Bone marrow (tissue), 2 donors: ENCODE measurements at regions not wholly inside any gene's neighbourhood (a gene's known extent, or its start where the extent isn't known, plus 50 kb on each side); places are given as distances from the start of the nearest gene placed in this dataset.
"Not testable (repeated sequence)": the region's sequence is repeated elsewhere in the genome, so short reads cannot be mapped to it uniquely, and the experiment has no call there.

Source experiments
- DNase-seq, 2 donors: peaks; one replicate each; lab custom pipeline; 2025; lab: John Stamatoyannopoulos, UW

DNA sequence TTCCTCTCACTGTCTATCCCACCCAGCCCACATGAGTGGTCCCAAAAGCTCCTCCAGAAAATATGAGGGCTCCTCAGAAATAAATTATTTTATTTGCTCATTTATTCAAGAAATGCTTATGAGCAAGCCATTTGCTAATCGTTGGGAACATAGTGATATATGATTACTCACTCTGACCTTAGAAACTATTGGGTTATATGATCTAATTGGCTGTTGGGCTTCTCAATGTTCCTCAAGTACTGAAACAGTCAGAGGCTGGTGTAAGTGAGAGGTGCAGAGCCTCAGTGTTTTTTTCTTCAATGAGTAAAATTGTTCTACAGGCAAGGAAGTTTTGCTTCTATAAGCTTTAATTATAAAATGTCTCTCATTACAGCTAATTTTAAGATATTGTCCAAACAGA is 893.8 kb upstream of the INTU start:
- DNase-seq, result no peak

DNA sequence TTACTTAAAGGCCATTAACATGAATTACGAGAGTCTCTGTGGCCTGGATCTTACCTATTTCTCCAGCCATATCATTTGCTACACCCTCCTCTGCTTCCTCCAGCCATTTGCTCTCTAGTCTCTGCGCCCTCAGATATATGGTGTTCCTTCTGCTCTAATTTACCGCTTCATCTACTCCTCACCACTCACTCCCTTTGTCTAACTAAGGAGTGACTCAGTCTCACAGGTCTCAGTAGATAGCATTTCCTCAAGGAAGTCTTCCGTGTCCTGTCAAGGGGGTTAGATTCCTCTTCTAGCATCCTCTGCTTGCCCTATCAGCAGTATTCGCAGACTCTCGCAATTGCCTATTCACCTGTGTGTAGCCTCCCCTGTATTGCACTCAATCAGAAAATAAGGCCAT is 892.1 kb upstream of the INTU start:
- DNase-seq, result no peak

DNA sequence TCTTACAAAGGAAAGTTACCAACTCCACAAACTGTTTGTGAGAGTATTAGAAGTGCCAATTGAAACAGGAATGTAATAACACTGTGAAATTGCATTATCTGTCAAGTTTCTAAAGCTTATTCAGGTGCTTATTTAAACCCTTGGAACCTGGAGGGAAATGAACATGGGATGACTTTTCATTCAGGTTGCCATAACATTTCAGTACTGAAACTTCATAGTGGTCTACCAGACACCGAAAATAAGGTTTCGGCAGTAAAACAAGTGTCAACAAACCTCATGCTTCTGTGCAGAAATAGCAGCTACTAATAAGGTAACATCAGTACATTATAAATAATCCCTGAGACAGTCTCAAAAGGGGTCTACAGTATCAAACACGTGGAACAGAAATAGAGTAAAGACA is 890.7 kb upstream of the INTU start:
- no peak for DNase-seq

DNA sequence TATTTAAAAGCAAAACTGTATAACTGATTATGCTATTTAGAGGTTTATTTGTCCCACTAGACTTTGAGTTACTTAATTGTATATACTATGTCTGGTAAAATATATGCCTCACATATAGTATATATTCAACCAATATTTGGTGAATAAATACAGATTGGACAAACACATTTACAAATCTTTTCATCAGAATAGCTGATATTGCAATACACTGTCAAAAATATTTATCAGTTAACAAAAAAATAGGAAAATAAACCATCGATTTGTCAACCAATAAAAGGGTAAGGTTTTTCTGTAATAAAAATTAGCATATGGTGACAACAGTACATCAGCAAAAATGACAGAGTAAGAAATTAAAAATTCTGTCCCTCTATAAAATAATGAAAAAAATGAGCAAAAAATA is 889.9 kb upstream of the INTU start:
- no peak for DNase-seq

GRCh38 chr4:126748736-126749135 is 884.0 kb upstream of the INTU start:
- DNase-seq, result no peak

GRCh38 chr4:126750723-126751122 is 882.0 kb upstream of the INTU start:
- no peak for DNase-seq

- DNase-seq, result no peak
Observed at GRCh38 chr4:126752126-126752525, 880.6 kb upstream of the INTU start.

GRCh38 chr4:126752702-126753101 is 880.1 kb upstream of the INTU start:
- no peak for DNase-seq

- DNase-seq, result no peak
Observed at GRCh38 chr4:126753592-126753991, 879.2 kb upstream of the INTU start.

DNA sequence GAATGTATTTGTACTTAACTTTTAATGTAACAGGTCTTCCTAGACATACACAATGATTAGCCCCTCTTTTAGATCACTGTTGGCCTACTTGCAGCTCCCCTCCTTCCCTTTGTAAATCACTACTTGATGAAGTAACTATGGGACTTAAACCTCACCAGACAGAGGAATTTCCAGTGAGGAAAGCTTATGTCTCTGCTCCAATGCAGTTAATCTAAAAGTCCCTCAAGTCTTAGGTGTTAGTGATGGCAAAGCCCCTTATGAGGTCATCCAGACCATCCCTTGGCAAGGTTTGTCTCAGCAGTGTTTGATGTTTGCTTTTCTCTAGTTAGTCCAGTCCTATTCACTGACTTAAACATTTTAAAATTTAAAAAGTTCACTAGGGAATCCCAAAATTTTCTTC is 877.3 kb upstream of the INTU start:
- DNase-seq, result no peak

DNA sequence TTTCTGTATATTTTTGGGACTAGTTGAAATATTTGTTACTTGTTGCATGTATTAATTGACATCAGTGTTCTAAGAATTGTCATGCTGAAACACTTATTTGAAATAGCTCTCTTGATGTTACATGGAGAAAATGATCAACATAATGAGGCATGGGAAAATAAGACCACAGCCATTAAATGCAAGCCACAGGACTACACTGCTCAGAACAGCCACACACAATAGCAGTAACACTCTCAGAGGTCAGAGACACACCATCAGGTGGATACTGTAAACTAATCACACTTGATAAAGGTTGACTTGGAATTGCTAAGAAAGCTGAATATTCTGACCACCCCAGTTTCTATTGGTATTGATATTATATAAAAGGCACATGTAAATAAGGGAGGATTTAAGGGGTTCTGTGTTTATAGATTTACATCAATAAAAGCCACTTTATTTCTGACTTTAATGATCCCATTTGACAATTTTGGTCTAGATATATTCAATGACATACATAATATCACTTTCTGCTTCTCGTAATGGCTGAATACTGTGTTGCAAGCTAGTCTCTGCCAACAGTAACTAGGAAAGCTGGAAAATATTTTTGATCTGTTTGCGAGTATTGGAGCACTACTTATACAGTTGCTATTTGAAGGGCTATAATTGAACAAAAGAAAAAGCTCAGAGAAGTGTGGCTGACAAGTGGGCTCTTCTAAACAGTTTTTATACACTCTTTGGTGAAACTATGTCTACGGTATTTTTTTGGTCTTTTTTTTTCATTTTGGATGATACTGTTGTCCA is 876.5 kb upstream of the INTU start:
- no peak for DNase-seq

DNA sequence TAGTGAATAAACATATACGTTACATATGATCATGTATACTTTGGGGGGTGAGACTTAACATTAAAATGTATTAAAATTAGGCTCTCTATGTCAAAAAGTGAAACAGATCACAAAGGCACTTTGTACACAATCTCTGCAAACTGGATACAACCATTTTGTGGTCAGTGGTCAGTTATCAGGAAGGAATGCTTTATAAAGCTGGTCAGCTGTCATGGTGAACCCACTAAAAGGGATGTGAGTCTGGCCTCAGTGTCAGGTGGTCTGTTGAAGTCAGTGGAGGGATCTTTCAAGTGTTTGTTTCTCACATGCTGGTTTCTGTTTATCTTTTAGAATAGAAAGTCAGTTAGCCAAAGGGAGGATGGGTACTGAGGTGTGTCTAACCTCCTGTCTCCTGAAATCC is 875.5 kb upstream of the INTU start:
- DNase-seq, result no peak

GRCh38 chr4:126758493-126758892 is 874.3 kb upstream of the INTU start:
- no peak for DNase-seq

DNA sequence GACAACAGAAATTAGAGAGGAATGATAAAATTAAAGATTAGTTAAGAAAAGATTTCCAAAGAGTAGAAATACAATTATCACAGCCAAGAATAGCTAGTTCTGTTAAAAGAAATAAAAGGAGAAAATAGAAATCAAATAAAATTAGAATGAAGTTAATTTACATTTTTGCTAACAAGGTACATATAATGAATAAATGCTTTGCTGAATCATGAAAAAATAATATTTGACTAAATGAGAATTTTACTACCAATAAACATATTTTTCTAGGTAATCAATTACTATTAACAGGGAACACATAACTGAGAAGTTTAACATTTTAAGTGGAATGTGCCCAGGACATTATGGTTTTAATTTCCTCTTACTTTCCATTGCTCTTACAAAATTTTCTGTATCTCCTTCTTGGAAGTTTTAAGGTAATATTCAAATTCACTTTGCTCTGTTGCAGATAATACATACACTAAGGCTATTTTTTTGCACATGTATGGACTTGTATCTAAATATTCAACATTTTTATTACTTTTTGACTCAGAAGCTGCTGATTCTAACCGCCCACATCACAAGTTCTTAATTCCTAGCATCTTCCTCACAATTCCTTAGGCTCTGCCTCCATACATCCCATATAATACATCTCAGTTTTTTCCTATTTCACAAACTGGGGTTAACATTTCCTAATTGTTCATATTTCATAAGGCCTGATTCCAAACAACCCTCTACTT is 870.7 kb upstream of the INTU start:
- DNase-seq, result no peak

- DNase-seq, result no peak
Observed at GRCh38 chr4:126762663-126763247, 870.0 kb upstream of the INTU start.

- no peak for DNase-seq
Observed at GRCh38 chr4:126766241-126766640, 866.5 kb upstream of the INTU start.

DNA sequence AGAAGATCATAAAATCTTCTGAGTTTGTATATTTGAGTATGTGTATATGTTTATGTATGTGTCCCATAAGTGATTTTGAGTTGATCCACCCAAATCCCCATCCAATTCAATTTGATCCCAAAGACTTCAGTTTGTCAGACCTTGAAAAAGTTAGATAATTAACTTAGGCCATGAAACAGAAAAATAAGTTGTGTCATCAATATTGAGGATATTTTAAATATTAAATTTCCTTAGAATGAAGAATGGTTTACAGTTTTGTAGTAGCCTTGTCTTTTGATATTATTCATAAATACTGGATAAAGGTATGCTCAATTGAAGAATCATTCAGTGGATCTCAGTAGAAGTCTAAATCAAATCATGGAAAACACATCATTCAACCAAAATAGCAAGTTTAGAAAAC is 864.4 kb upstream of the INTU start:
- DNase-seq, result no peak

- not testable (repeated sequence) for DNase-seq
Observed at GRCh38 chr4:126770811-126771553, 861.8 kb upstream of the INTU start.

GRCh38 chr4:126771618-126772017 is 861.1 kb upstream of the INTU start:
- not testable (repeated sequence) for DNase-seq

DNA sequence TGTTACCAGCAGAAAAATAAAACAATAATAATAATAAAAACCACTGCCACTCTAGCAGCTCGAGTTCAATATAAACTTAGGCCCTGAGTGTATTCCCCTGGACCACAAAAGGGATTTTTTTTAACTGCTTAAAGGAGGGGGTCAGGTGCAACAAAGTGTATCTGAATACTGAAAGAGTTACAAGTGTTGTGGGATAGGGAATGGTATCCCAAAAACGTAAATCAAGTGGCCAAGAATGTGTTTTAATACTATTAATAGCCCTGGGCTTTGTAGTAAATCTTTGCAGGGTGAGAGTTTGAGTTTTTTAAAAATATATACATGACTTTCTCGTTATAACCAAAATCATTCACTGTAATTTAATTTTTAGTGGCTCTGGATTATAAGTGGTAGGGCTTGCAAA is 860.1 kb upstream of the INTU start:
- no peak for DNase-seq

DNA sequence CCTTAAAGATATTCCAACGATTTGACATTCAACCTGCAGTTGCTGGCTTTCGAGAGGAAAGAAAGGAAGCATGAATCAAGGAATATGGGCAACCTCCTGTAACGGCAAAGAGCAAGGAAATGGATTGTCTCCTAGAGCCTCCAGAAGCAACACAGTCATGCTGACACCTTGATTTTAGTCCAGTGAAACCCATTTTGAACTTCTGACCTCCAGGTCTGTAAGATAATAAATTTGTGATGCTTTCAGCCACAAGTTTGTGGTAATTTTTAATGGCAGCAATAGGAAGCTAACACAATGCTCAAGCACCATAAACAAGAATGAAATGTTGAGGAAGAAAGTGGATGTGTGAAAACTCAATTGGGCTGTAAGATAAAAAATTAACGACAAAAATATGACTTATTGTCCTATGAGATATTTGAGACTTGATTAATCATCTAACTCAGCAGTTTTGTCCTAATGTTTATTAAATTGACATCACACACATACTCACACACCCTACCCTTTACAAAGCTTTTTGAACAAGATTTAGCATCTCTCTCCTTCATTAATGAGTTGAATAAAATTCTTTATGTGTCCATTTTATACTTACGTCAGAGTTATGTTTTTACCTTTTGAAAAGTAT is 857.2 kb upstream of the INTU start:
- no peak for DNase-seq

DNA sequence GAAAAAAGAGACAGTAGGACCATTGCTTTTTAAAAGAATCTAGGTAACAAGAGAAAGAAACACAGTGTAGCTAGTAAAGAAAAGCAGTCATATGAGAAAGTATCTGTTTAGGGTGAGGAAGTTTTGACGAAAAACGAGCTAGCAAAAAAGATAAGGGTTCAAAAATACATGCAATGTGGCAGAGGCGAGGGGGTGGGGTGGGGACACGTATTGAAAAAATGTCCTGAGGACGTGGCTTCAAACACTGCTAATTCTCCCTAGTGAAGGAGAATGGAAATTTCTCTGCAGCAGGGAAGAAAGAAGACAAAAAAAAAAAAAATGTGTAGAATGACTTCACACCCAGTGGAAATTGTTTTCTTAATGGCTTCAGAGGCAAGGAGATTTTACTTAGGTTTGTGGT is 856.4 kb upstream of the INTU start:
- no peak for DNase-seq
